ENCODE measurements at regions not wholly inside any gene's neighbourhood (a gene's known extent, or its start where the extent isn't known, plus 50 kb on each side); places are given as distances from the start of the nearest gene placed in this dataset.

- DNase-seq (ENCODE audit: low spot score), result no peak
- Mint-ChIP-seq H3K36me3 (ENCODE audit: low read depth) (no peaks in the 10 kb centered on the region), H3K4me3 (no peak overlapping the region), H3K27ac (no peak overlapping the region), H3K27me3 (ENCODE audit: low read depth) (no peaks in the 10 kb centered on the region), H3K9me3 (peaks cover 45% of the 10 kb centered on the region), H3K4me1 (ENCODE audit: low read depth) (no peaks in the 10 kb centered on the region)
Observed at GRCh38 chr7:69017208-69017607, 581.1 kb upstream of the AUTS2 start.

- Mint-ChIP-seq H3K27ac (no peak overlapping the region), H3K4me1 (ENCODE audit: low read depth) (no peaks in the 10 kb centered on the region), H3K4me3 (no peak overlapping the region), H3K27me3 (ENCODE audit: low read depth) (no peaks in the 10 kb centered on the region), H3K9me3 (peaks cover 52% of the 10 kb centered on the region), H3K36me3 (ENCODE audit: low read depth) (no peaks in the 10 kb centered on the region)
- no peak for DNase-seq (ENCODE audit: low spot score)
Observed at GRCh38 chr7:69018200-69018599, 580.1 kb upstream of the AUTS2 start.

- Mint-ChIP-seq H3K27me3 (ENCODE audit: low read depth) (no peaks in the 10 kb centered on the region), H3K9me3 (peaks cover 53% of the 10 kb centered on the region), H3K36me3 (ENCODE audit: low read depth) (no peaks in the 10 kb centered on the region), H3K4me3 (no peak overlapping the region), H3K27ac (no peak overlapping the region), H3K4me1 (ENCODE audit: low read depth) (no peaks in the 10 kb centered on the region)
- no peak for DNase-seq (ENCODE audit: low spot score)
Observed at GRCh38 chr7:69019437-69019836, 578.8 kb upstream of the AUTS2 start.

- peaks cover 42% of the 10 kb centered on the region for H3K9me3 Mint-ChIP-seq
- H3K4me3 Mint-ChIP-seq, result no peak overlapping the region
- no peaks in the 10 kb centered on the region for H3K27me3 Mint-ChIP-seq (ENCODE audit: low read depth)
- H3K4me1 Mint-ChIP-seq (ENCODE audit: low read depth), result no peaks in the 10 kb centered on the region
- H3K27ac Mint-ChIP-seq, result no peak overlapping the region
- DNase-seq (ENCODE audit: low spot score), result no peak
- no peaks in the 10 kb centered on the region for H3K36me3 Mint-ChIP-seq (ENCODE audit: low read depth)
Observed at GRCh38 chr7:69020536-69020935, 577.7 kb upstream of the AUTS2 start.

GRCh38 chr7:69025249-69025648 lies 573.0 kb upstream of the AUTS2 start:
- Mint-ChIP-seq H3K9me3 (peaks cover 33% of the 10 kb centered on the region), H3K36me3 (ENCODE audit: low read depth) (no peaks in the 10 kb centered on the region), H3K27me3 (ENCODE audit: low read depth) (no peaks in the 10 kb centered on the region), H3K4me3 (no peak overlapping the region), H3K27ac (no peak overlapping the region), H3K4me1 (ENCODE audit: low read depth) (no peaks in the 10 kb centered on the region)
- DNase-seq (ENCODE audit: low spot score), result no peak

- Mint-ChIP-seq H3K4me3 (no peak overlapping the region), H3K36me3 (ENCODE audit: low read depth) (no peaks in the 10 kb centered on the region), H3K4me1 (ENCODE audit: low read depth) (no peaks in the 10 kb centered on the region), H3K27ac (no peak overlapping the region), H3K27me3 (ENCODE audit: low read depth) (no peaks in the 10 kb centered on the region), H3K9me3 (peaks cover 36% of the 10 kb centered on the region)
- DNase-seq (ENCODE audit: low spot score), result no peak
Observed at GRCh38 chr7:69032848-69033247, 565.4 kb upstream of the AUTS2 start.

- Mint-ChIP-seq H3K27ac (no peak overlapping the region), H3K4me1 (ENCODE audit: low read depth) (no peaks in the 10 kb centered on the region), H3K4me3 (no peak overlapping the region), H3K9me3 (peaks cover 31% of the 10 kb centered on the region), H3K36me3 (ENCODE audit: low read depth) (no peaks in the 10 kb centered on the region), H3K27me3 (ENCODE audit: low read depth) (no peaks in the 10 kb centered on the region)
- no peak for DNase-seq (ENCODE audit: low spot score)
Observed at GRCh38 chr7:69035826-69036225, 562.4 kb upstream of the AUTS2 start.

- H3K36me3 Mint-ChIP-seq (ENCODE audit: low read depth), result no peaks in the 10 kb centered on the region
- no peaks in the 10 kb centered on the region for H3K4me1 Mint-ChIP-seq (ENCODE audit: low read depth)
- H3K9me3 Mint-ChIP-seq, result peaks cover 31% of the 10 kb centered on the region
- H3K4me3 Mint-ChIP-seq, result no peak overlapping the region
- no peaks in the 10 kb centered on the region for H3K27me3 Mint-ChIP-seq (ENCODE audit: low read depth)
- no peak for DNase-seq (ENCODE audit: low spot score)
- H3K27ac Mint-ChIP-seq, result no peak overlapping the region
Observed at GRCh38 chr7:69036301-69036700, 562.0 kb upstream of the AUTS2 start.

- no peaks in the 10 kb centered on the region for H3K36me3 Mint-ChIP-seq (ENCODE audit: low read depth)
- no peaks in the 10 kb centered on the region for H3K4me1 Mint-ChIP-seq (ENCODE audit: low read depth)
- peaks cover 30% of the 10 kb centered on the region for H3K9me3 Mint-ChIP-seq
- H3K4me3 Mint-ChIP-seq, result no peak overlapping the region
- H3K27ac Mint-ChIP-seq, result no peak overlapping the region
- no peak for DNase-seq (ENCODE audit: low spot score)
- no peaks in the 10 kb centered on the region for H3K27me3 Mint-ChIP-seq (ENCODE audit: low read depth)
Observed at GRCh38 chr7:69038915-69039314, 559.4 kb upstream of the AUTS2 start.

GRCh38 chr7:69042138-69042537 lies 556.1 kb upstream of the AUTS2 start:
- H3K27ac Mint-ChIP-seq, result no peak overlapping the region
- H3K36me3 Mint-ChIP-seq (ENCODE audit: low read depth), result no peaks in the 10 kb centered on the region
- H3K4me1 Mint-ChIP-seq (ENCODE audit: low read depth), result no peaks in the 10 kb centered on the region
- no peak for DNase-seq (ENCODE audit: low spot score)
- peaks cover 31% of the 10 kb centered on the region for H3K9me3 Mint-ChIP-seq
- no peak overlapping the region for H3K4me3 Mint-ChIP-seq
- no peaks in the 10 kb centered on the region for H3K27me3 Mint-ChIP-seq (ENCODE audit: low read depth)

- Mint-ChIP-seq H3K4me3 (no peak overlapping the region), H3K4me1 (ENCODE audit: low read depth) (no peaks in the 10 kb centered on the region), H3K27me3 (ENCODE audit: low read depth) (no peaks in the 10 kb centered on the region), H3K9me3 (peaks cover 54% of the 10 kb centered on the region), H3K27ac (no peak overlapping the region), H3K36me3 (ENCODE audit: low read depth) (no peaks in the 10 kb centered on the region)
- no peak for DNase-seq (ENCODE audit: low spot score)
Observed at GRCh38 chr7:69047151-69047754, 551.0 kb upstream of the AUTS2 start.

GRCh38 chr7:69049326-69049725 lies 548.9 kb upstream of the AUTS2 start:
- no peak overlapping the region for H3K27ac Mint-ChIP-seq
- no peaks in the 10 kb centered on the region for H3K36me3 Mint-ChIP-seq (ENCODE audit: low read depth)
- no peak overlapping the region for H3K4me3 Mint-ChIP-seq
- H3K9me3 Mint-ChIP-seq, result peaks cover 48% of the 10 kb centered on the region
- H3K27me3 Mint-ChIP-seq (ENCODE audit: low read depth), result no peaks in the 10 kb centered on the region
- no peaks in the 10 kb centered on the region for H3K4me1 Mint-ChIP-seq (ENCODE audit: low read depth)
- no peak for DNase-seq (ENCODE audit: low spot score)

- Mint-ChIP-seq H3K4me1 (ENCODE audit: low read depth) (no peaks in the 10 kb centered on the region), H3K9me3 (peaks cover 36% of the 10 kb centered on the region), H3K27me3 (ENCODE audit: low read depth) (no peaks in the 10 kb centered on the region), H3K4me3 (no peak overlapping the region), H3K36me3 (ENCODE audit: low read depth) (no peaks in the 10 kb centered on the region), H3K27ac (no peak overlapping the region)
- no peak for DNase-seq (ENCODE audit: low spot score)
Observed at GRCh38 chr7:69052447-69052846, 545.8 kb upstream of the AUTS2 start.

GRCh38 chr7:69060516-69060915 lies 537.8 kb upstream of the AUTS2 start:
- H3K4me3 Mint-ChIP-seq, result no peak overlapping the region
- no peaks in the 10 kb centered on the region for H3K27me3 Mint-ChIP-seq (ENCODE audit: low read depth)
- no peaks in the 10 kb centered on the region for H3K4me1 Mint-ChIP-seq (ENCODE audit: low read depth)
- H3K27ac Mint-ChIP-seq, result no peak overlapping the region
- H3K9me3 Mint-ChIP-seq, result peaks cover 34% of the 10 kb centered on the region
- no peaks in the 10 kb centered on the region for H3K36me3 Mint-ChIP-seq (ENCODE audit: low read depth)
- no peak for DNase-seq (ENCODE audit: low spot score)

- Mint-ChIP-seq H3K27me3 (ENCODE audit: low read depth) (no peaks in the 10 kb centered on the region), H3K4me3 (no peak overlapping the region), H3K27ac (no peak overlapping the region), H3K4me1 (ENCODE audit: low read depth) (no peaks in the 10 kb centered on the region), H3K9me3 (peaks cover 43% of the 10 kb centered on the region), H3K36me3 (ENCODE audit: low read depth) (no peaks in the 10 kb centered on the region)
- no peak for DNase-seq (ENCODE audit: low spot score)
Observed at GRCh38 chr7:69062020-69062765, 536.1 kb upstream of the AUTS2 start.
